WTC11 (cell line): ENCODE measurements at regions not wholly inside any gene's neighbourhood (a gene's known extent, or its start where the extent isn't known, plus 50 kb on each side); places are given as distances from the start of the nearest gene placed in this dataset.

Experiments
- ATAC-seq: fragments of 200-7000 bp; cut with Tn5 transposase; 2 replicates; pipeline ENCODE4 v1.10.0; 2021; ENCODE audit warnings: mild to moderate bottlenecking, moderate library complexity
- CTCF ChIA-PET: fragments of 300-600 bp; sonication (Branson Sonifier 250); formaldehyde crosslinking; loops from one replicate; lab custom pipeline; 2021; ENCODE audit warnings: antibody characterized with exemption; lab: Charles Lee
- POLR2A ChIA-PET: fragments of 350-600 bp; sonication (Branson Sonifier 250); formaldehyde crosslinking; loops from one replicate; lab custom pipeline; 2021; ENCODE audit warnings: antibody characterized with exemption; lab: Charles Lee
- DNase-seq: peaks from one replicate; pipeline ENCODE4 v3.0.0; 2021; ENCODE audit warnings: low spot score
- H3K27ac Mint-ChIP-seq: 2 replicates; pipeline ENCODE4 v1.8.0; 2021; ENCODE audit warnings: mixed read lengths
- H3K27me3 Mint-ChIP-seq: 2 replicates; pipeline ENCODE4 v1.8.0; 2021; ENCODE audit warnings: low read depth, mild to moderate bottlenecking, moderate library complexity, mixed read lengths
- H3K36me3 Mint-ChIP-seq: 2 replicates; pipeline ENCODE4 v1.8.0; 2021; ENCODE audit warnings: mixed read lengths
- H3K4me1 Mint-ChIP-seq: 2 replicates; pipeline ENCODE4 v1.8.0; 2022; ENCODE audit warnings: mixed read lengths
- H3K4me3 Mint-ChIP-seq: 2 replicates; pipeline ENCODE4 v1.8.0; 2021; ENCODE audit warnings: mild to moderate bottlenecking, moderate library complexity, mixed read lengths
- H3K9me3 Mint-ChIP-seq: 2 replicates; pipeline ENCODE4 v1.8.0; 2021; ENCODE audit warnings: mixed read lengths
- ATF1 ChIP-seq: sonication (generic); formaldehyde crosslinking; IDR thresholded peaks from 2 replicates; pipeline ENCODE4 v1.8.1; 2023; ENCODE audit warnings: mild to moderate bottlenecking, moderate library complexity, missing genetic modification reagents
- CREM ChIP-seq: sonication (generic); formaldehyde crosslinking; IDR thresholded peaks from 2 replicates; pipeline ENCODE4 v1.8.1; 2022; ENCODE audit warnings: mild to moderate bottlenecking, missing genetic modification reagents, moderate library complexity
- EMX1 ChIP-seq: fragments of 250-450 bp; sonication (Bioruptor Pico); IDR thresholded peaks from 2 replicates; pipeline ENCODE4 v1.8.0; 2021; ENCODE audit warnings: mild to moderate bottlenecking
- ESRRA ChIP-seq: sonication (generic); formaldehyde crosslinking; IDR thresholded peaks from 2 replicates; pipeline ENCODE4 v1.8.1; 2022; ENCODE audit warnings: mild to moderate bottlenecking, missing genetic modification reagents, borderline replicate concordance
- ETV6 ChIP-seq: sonication (generic); formaldehyde crosslinking; IDR thresholded peaks from 2 replicates; pipeline ENCODE4 v1.8.1; 2022; ENCODE audit warnings: mild to moderate bottlenecking, missing genetic modification reagents
- FOXJ3 ChIP-seq: sonication (generic); formaldehyde crosslinking; IDR thresholded peaks from 2 replicates; pipeline ENCODE4 v1.9.0; 2021; ENCODE audit warnings: missing genetic modification reagents, mild to moderate bottlenecking, borderline replicate concordance
- FOXP1 ChIP-seq: sonication (generic); formaldehyde crosslinking; IDR thresholded peaks from 2 replicates; pipeline ENCODE4 v1.8.0; 2022; ENCODE audit warnings: missing genetic modification reagents, mild to moderate bottlenecking, moderate library complexity, borderline replicate concordance
- JUN ChIP-seq: sonication (generic); formaldehyde crosslinking; IDR thresholded peaks from 2 replicates; pipeline ENCODE4 v1.8.0; 2023; ENCODE audit warnings: mild to moderate bottlenecking, missing genetic modification reagents
- KAT7 ChIP-seq: sonication (generic); formaldehyde crosslinking; IDR thresholded peaks from 2 replicates; pipeline ENCODE4 v1.8.1; 2023; ENCODE audit warnings: missing genetic modification reagents, mild to moderate bottlenecking, borderline replicate concordance
- MXD4 ChIP-seq: fragments of 250-450 bp; sonication (Bioruptor Pico); IDR thresholded peaks from 2 replicates; pipeline ENCODE4 v1.8.0; 2021; ENCODE audit warnings: mild to moderate bottlenecking, moderate library complexity, borderline replicate concordance
- MYBL2 ChIP-seq: sonication (generic); formaldehyde crosslinking; IDR thresholded peaks from 2 replicates; pipeline ENCODE4 v1.8.1; 2023; ENCODE audit warnings: mild to moderate bottlenecking, moderate library complexity, missing genetic modification reagents
- PRRX2 ChIP-seq: fragments of 250-450 bp; sonication (Bioruptor Pico); IDR thresholded peaks from 2 replicates; pipeline ENCODE4 v1.8.0; 2021; ENCODE audit warnings: mild to moderate bottlenecking
- TEAD4 ChIP-seq: sonication (generic); formaldehyde crosslinking; IDR thresholded peaks from 2 replicates; pipeline ENCODE4 v1.8.0; 2022; ENCODE audit warnings: mild to moderate bottlenecking, missing genetic modification reagents
- ZNF219 ChIP-seq: sonication (generic); formaldehyde crosslinking; IDR thresholded peaks from 2 replicates; pipeline ENCODE4 v1.8.0; 2023; ENCODE audit warnings: missing genetic modification reagents, mild to moderate bottlenecking, borderline replicate concordance
- TF ChIP-seq, protein P1 (sequence below): sonication (generic); formaldehyde crosslinking; IDR thresholded peaks from 2 replicates; pipeline ENCODE4 v1.8.1; 2022; ENCODE audit warnings: mild to moderate bottlenecking, moderate library complexity, missing genetic modification reagents
- TF ChIP-seq, protein P2 (sequence below): sonication (generic); formaldehyde crosslinking; IDR thresholded peaks from 2 replicates; pipeline ENCODE4 v1.8.0; 2022; ENCODE audit warnings: missing genetic modification reagents
- TF ChIP-seq, protein P3 (sequence below): fragments of 250-450 bp; sonication (Bioruptor Pico); IDR thresholded peaks from 2 replicates; pipeline ENCODE4 v1.9.0; 2021; ENCODE audit warnings: mild to moderate bottlenecking, borderline replicate concordance
- TF ChIP-seq, protein P4 (sequence below): fragments of 250-450 bp; sonication (Bioruptor Pico); IDR thresholded peaks from 2 replicates; pipeline ENCODE4 v2.1.2; 2022; ENCODE audit warnings: mild to moderate bottlenecking, moderate library complexity
- TF ChIP-seq, protein P5 (sequence below): sonication (generic); formaldehyde crosslinking; IDR thresholded peaks from 2 replicates; pipeline ENCODE4 v1.8.1; 2023; ENCODE audit warnings: mild to moderate bottlenecking, missing genetic modification reagents
- TF ChIP-seq, protein P6 (sequence below): fragments of 250-450 bp; sonication (Bioruptor Pico); IDR thresholded peaks from 2 replicates; pipeline ENCODE4 v1.9.0; 2021; ENCODE audit warnings: moderate library complexity, mild to moderate bottlenecking, inconsistent platforms, borderline replicate concordance

DNA sequence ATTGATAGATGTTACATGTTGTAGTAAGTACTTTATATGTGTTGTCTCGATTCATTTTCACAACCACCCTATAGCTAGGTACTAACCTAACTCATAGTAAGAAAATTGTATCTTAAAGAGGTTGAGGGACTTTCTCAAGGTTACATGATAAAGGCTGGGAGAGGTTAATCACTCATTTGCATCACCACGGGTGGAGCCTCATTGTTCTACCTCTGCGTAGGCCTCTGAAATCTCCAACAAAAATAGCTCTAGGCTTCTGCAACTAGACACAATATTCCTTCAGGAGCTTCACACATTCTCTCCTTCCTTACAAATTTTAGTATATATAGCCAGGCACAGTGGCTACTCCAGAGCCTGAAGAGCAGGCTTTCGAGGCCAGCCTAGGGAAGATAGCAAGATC is 408.9 kb upstream of the ANO5 start:
- ChIA-PET CTCF (no interaction called here), POLR2A (no interaction called here)
- Mint-ChIP-seq H3K9me3 (no peaks in the 10 kb centered on the region; the same call in 1 of the 2 replicates), H3K27ac (no peak overlapping the region), H3K27me3 (no peaks in the 10 kb centered on the region), H3K4me1 (peaks cover 7% of the 10 kb centered on the region), H3K36me3 (no peaks in the 10 kb centered on the region)
- ATAC-seq: peak; percentile 65
- TF ChIP-seq ESRRA (CRISPR knock-in tag): no peak
- TF ChIP-seq FOXP1 (CRISPR knock-in tag): no peak
- no peak for TF ChIP-seq ATF1 (CRISPR knock-in tag)
- TF ChIP-seq, protein P1, sequence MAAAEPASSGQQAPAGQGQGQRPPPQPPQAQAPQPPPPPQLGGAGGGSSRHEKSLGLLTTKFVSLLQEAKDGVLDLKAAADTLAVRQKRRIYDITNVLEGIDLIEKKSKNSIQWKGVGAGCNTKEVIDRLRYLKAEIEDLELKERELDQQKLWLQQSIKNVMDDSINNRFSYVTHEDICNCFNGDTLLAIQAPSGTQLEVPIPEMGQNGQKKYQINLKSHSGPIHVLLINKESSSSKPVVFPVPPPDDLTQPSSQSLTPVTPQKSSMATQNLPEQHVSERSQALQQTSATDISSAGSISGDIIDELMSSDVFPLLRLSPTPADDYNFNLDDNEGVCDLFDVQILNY (CRISPR knock-in tag): no peak
- no peak for TF ChIP-seq CREM (CRISPR knock-in tag)
- TF ChIP-seq KAT7 (CRISPR knock-in tag): no peak
- no peak for TF ChIP-seq ZNF219 (CRISPR knock-in tag)
- TF ChIP-seq, protein P2, sequence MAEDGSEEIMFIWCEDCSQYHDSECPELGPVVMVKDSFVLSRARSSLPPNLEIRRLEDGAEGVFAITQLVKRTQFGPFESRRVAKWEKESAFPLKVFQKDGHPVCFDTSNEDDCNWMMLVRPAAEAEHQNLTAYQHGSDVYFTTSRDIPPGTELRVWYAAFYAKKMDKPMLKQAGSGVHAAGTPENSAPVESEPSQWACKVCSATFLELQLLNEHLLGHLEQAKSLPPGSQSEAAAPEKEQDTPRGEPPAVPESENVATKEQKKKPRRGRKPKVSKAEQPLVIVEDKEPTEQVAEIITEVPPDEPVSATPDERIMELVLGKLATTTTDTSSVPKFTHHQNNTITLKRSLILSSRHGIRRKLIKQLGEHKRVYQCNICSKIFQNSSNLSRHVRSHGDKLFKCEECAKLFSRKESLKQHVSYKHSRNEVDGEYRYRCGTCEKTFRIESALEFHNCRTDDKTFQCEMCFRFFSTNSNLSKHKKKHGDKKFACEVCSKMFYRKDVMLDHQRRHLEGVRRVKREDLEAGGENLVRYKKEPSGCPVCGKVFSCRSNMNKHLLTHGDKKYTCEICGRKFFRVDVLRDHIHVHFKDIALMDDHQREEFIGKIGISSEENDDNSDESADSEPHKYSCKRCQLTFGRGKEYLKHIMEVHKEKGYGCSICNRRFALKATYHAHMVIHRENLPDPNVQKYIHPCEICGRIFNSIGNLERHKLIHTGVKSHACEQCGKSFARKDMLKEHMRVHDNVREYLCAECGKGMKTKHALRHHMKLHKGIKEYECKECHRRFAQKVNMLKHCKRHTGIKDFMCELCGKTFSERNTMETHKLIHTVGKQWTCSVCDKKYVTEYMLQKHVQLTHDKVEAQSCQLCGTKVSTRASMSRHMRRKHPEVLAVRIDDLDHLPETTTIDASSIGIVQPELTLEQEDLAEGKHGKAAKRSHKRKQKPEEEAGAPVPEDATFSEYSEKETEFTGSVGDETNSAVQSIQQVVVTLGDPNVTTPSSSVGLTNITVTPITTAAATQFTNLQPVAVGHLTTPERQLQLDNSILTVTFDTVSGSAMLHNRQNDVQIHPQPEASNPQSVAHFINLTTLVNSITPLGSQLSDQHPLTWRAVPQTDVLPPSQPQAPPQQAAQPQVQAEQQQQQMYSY (CRISPR knock-in tag): no peak
- no peak for TF ChIP-seq PRRX2 (CRISPR knock-in tag)
- TF ChIP-seq TEAD4: no peak
- TF ChIP-seq, protein P3, sequence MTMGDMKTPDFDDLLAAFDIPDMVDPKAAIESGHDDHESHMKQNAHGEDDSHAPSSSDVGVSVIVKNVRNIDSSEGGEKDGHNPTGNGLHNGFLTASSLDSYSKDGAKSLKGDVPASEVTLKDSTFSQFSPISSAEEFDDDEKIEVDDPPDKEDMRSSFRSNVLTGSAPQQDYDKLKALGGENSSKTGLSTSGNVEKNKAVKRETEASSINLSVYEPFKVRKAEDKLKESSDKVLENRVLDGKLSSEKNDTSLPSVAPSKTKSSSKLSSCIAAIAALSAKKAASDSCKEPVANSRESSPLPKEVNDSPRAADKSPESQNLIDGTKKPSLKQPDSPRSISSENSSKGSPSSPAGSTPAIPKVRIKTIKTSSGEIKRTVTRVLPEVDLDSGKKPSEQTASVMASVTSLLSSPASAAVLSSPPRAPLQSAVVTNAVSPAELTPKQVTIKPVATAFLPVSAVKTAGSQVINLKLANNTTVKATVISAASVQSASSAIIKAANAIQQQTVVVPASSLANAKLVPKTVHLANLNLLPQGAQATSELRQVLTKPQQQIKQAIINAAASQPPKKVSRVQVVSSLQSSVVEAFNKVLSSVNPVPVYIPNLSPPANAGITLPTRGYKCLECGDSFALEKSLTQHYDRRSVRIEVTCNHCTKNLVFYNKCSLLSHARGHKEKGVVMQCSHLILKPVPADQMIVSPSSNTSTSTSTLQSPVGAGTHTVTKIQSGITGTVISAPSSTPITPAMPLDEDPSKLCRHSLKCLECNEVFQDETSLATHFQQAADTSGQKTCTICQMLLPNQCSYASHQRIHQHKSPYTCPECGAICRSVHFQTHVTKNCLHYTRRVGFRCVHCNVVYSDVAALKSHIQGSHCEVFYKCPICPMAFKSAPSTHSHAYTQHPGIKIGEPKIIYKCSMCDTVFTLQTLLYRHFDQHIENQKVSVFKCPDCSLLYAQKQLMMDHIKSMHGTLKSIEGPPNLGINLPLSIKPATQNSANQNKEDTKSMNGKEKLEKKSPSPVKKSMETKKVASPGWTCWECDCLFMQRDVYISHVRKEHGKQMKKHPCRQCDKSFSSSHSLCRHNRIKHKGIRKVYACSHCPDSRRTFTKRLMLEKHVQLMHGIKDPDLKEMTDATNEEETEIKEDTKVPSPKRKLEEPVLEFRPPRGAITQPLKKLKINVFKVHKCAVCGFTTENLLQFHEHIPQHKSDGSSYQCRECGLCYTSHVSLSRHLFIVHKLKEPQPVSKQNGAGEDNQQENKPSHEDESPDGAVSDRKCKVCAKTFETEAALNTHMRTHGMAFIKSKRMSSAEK (CRISPR knock-in tag): no peak
- TF ChIP-seq, all 79 proteins: peak for 0
- no peak overlapping the region for H3K4me3 Mint-ChIP-seq
- DNase-seq: no peak

DNA sequence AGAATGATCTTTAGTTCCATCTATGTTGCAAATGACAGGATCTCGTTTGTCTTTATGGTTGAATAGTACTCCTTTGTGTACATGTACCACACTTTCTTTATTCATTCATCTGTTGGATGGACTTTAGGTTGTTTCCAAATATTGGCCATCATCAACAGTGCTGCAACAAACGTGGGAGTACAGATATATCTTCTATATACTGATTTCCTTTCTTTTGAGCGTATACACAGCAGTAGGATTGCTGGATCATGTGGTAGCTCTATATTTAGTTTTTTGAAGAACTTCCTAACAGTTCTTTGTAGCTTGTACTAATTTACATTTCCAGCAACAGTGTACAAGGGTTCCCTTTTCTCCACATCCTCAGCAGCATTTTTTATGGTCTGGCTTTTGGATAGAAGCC is 407.5 kb upstream of the ANO5 start:
- ATAC-seq: no peak
- no peak overlapping the region for H3K27ac Mint-ChIP-seq
- CTCF ChIA-PET: interaction anchor here (0.7 kb wide), 1 partner anchor 229 kb away, joined by 4 read pairs; no protein-coding TSS in a partner anchor
- DNase-seq: no peak
- peaks cover 8% of the 10 kb centered on the region for H3K9me3 Mint-ChIP-seq
- TF ChIP-seq FOXJ3 (CRISPR knock-in tag): no peak
- TF ChIP-seq JUN: no peak
- TF ChIP-seq, protein P4, sequence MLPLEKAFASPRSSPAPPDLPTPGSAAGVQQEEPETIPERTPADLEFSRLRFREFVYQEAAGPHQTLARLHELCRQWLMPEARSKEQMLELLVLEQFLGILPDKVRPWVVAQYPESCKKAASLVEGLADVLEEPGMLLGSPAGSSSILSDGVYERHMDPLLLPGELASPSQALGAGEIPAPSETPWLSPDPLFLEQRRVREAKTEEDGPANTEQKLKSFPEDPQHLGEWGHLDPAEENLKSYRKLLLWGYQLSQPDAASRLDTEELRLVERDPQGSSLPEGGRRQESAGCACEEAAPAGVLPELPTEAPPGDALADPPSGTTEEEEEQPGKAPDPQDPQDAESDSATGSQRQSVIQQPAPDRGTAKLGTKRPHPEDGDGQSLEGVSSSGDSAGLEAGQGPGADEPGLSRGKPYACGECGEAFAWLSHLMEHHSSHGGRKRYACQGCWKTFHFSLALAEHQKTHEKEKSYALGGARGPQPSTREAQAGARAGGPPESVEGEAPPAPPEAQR (CRISPR knock-in tag): no peak
- TF ChIP-seq ETV6 (CRISPR knock-in tag): no peak
- no peak for TF ChIP-seq MYBL2 (CRISPR knock-in tag)
- TF ChIP-seq, protein P5, sequence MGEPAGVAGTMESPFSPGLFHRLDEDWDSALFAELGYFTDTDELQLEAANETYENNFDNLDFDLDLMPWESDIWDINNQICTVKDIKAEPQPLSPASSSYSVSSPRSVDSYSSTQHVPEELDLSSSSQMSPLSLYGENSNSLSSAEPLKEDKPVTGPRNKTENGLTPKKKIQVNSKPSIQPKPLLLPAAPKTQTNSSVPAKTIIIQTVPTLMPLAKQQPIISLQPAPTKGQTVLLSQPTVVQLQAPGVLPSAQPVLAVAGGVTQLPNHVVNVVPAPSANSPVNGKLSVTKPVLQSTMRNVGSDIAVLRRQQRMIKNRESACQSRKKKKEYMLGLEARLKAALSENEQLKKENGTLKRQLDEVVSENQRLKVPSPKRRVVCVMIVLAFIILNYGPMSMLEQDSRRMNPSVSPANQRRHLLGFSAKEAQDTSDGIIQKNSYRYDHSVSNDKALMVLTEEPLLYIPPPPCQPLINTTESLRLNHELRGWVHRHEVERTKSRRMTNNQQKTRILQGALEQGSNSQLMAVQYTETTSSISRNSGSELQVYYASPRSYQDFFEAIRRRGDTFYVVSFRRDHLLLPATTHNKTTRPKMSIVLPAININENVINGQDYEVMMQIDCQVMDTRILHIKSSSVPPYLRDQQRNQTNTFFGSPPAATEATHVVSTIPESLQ: no peak
- no peak for TF ChIP-seq MXD4
- TF ChIP-seq EMX1: no peak
- TF ChIP-seq, protein P1 (CRISPR knock-in tag): no peak
- TF ChIP-seq, protein P6, sequence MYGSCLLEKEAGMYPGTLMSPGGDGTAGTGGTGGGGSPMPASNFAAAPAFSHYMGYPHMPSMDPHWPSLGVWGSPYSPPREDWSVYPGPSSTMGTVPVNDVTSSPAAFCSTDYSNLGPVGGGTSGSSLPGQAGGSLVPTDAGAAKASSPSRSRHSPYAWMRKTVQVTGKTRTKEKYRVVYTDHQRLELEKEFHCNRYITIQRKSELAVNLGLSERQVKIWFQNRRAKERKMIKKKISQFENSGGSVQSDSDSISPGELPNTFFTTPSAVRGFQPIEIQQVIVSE (CRISPR knock-in tag): no peak
- H3K27me3 Mint-ChIP-seq: no peaks in the 10 kb centered on the region
- no peak overlapping the region for H3K4me3 Mint-ChIP-seq
- H3K36me3 Mint-ChIP-seq: no peaks in the 10 kb centered on the region
- POLR2A ChIA-PET: no interaction called here
- peaks cover 7% of the 10 kb centered on the region for H3K4me1 Mint-ChIP-seq
